Brain pericyte (primary cell): ENCODE measurements at regions not wholly inside any gene's neighbourhood (a gene's known extent, or its start where the extent isn't known, plus 50 kb on each side); places are given as distances from the start of the nearest gene placed in this dataset.

ENCODE experiments used
- DNase-seq: peaks from one replicate; pipeline ENCODE4 v3.0.0-alpha.2; 2012; ENCODE audit warnings: low read depth, low spot score

DNA sequence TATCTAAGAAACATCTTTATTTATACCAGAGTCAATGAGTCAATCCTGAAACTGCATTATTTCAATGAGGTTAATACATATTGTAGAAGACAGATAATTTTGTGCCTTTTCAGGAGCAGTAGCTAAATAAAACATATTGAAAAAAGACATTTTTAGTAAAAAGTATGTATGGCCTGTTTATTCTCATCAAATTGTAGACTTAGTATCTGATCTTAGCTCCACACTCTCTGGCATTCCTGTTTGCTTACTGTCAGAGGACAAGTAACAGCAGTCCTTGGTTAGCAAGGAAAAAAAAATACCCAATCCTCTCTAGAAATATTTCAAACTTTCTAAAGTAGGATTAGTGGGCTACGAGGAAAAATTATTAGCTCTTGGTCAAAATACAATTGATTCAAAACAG lies 50.5 kb upstream of the GUCY1A1 start:
- DNase-seq: no peak

DNA sequence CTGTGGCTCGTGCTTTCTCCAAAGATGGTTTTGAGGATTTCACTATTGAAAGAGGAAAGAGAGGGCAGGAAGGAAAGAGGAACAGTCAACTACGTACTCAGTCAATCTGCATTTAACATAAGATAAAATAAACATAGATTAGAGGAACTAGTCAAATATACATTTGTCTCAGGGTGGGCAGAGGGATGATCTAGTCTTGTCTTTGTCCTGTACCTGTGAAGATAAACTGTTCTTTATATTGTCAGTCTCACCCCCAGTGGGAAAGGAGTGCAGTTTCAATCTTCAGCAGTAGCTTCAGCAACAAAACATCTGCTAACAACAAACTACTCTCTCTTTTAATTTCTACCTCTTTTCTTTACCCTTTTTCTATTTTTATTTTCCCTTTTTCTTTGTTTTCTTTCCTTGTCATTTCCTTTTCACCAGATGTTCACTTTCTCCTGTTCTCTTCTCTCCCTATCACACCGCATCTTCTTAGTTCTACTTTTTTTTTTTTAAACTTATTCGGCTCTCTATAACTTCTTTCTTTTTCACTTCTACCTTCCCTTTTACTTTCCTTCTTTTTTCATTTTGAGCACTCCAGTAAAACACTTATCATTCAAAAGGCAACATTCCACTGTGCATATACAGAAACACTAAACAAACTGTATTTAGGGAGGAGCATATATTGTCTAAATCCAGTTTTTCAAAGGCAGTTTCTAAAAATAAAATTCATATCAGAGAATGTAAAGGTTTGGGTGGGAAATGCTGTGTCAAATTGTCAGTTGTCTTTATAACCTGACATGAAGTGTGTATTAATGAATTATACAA lies 51.4 kb upstream of the GUCY1A1 start:
- no peak for DNase-seq

DNA sequence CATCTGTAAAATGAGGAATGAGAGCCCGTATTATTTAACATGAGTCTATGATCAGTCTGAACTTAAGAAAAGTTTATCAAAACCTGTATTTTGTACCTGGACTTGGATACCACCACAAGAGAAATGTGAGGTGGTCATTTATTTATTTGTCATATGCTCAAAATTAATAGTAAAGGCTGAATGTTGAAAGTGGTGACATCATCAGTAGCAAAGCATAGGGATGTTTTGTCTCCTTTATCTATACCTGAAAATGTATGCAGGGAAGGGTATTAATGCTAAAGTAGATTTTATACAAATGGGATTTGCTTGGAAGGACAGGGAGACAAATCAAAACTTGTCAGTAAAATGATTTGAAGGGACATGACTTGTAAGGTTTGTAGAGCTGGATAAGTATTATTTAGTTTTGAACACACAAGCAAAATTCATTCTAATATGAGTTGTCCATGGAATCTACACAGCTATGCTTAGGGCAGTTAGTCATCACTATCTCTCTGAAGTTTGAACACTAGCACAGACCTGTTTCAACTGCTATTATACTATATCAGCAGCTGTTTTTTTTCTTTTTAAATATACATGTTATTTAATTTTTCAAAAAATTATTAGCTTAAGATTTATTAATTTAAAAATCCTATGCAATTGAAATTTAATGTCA lies 52.4 kb upstream of the GUCY1A1 start:
- DNase-seq: no peak

DNA sequence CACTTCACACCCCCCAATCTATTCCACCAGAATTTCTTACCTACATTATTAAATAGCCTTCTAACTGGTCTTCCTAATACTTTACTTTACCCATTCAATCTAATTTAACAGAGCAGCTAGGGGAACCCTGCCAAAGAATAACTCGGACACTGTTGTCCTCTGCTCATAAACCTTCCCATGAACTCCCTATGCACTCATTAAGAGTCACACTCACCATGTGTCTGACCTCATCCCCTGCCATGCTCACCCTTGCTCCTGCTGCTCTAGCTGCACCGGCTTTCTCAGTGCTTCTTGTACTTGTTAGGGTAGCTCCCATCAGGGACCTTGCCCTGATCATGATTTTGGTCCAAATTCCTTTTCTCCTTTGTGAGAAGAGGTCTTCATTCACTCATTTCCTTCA lies 54.6 kb upstream of the GUCY1A1 start:
- DNase-seq: no peak

DNA sequence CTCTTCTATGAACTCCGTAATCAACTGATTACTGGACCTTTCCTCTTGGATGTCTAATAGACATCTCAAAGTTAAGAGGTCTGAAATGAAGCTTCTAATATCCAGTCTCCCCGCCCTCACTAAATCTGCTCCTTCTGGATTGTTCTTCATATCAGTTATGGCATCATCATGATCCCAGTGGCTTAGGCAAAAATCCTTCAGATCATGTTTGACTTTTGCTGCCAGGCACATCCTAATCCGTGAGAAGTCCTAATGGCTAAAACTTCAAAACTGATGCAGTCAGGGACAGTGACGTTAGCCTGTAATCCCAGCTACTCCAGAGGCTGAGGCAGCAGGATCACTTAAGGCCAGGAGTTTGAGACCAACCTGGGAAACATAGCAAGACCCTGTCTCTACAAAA lies 55.1 kb upstream of the GUCY1A1 start:
- no peak for DNase-seq

DNA sequence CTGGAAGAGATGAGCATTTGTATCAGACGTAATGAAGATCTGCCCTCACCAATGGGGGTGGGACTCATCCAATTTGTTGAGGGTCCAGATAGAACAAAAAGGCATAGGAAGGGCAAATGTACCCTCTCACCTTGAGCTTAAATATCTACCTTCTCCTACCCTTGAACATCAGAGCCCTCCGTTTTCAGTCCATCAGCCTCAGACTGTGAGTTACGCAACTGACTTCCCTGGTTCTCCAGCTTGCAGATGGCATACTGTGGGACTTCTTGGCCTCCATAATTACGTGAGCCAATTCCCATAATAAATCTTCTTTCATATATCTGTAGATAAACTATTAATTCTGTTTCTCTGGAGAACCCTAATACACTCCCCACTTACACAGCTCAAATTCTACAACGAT lies 56.5 kb upstream of the GUCY1A1 start:
- DNase-seq: no peak

DNA sequence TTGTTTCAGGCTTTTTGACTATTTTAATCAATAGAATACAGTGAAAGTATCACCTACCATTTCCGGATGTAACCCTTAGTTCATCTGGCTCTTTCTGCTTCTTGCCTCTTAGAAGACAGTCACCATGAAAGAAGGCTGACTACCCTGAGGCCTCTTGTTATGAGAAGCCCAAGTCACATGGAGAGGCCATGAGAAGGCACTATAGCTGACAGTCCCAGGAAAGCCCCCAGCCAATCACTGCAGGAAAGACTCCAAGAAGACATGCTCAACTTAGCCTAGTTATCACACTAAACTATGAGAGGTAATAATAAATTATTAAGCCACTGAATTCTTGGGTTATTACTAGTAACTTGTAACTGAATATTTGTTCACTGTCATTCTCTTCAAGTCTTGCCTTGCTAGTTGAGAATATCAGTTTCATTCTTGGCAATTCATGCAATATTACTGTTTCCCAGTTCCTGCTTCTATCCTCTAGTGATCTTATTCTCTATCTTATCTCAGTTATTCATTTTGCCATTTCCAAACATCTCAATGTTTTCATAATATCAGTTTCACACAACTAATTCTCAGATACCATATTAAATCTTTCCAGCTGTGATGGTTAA lies 57.1 kb upstream of the GUCY1A1 start:
- no peak for DNase-seq

DNA sequence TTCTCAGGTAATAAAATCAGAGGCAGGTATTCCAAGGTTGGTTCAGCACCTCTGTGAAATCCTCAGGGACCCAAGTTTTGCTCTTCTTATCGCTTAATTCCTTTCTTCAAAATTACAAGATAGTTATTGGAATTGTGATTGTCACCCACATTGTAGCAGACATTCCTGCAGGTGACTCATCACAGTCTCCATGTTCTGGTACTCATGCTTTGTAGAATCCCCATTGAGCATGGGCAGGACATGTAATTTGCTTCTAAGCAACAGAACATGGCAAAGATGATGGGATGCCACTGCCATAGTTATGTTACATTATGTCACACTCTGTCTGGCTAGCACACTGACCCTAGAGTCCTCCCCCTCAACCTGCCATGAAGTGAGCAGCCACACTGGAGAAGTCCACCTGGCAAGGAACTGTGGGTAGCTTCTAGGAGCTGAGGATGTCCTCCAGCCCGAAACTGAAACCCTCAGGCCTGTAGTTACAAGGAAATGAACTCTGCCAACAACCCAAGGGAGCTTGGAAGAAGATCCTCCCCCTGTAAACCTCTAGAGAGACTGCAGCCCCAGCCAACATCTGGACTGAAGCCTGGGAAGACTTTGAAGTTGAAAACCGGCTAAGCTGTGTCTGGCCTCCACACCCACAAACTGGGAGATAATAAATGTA lies 58.3 kb upstream of the GUCY1A1 start:
- DNase-seq: no peak

DNA sequence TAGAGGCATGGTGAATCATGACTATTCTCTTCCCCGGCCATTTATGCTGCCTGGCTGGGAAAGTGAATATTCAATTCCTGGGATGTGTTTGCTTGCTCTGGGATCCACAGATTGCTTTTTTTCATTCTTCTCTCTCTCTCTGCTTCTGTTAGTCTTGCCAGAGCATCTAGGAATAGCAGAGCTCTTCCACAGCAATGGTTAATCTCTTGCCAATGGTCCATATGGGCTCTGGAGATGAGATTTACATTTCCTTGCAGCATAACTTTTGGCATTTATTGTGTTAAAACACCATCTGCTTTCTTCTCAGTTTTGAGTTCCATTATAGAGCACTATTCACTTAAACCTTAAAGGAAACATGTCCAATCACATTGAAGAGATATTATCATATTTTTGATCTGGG lies 59.2 kb upstream of the GUCY1A1 start:
- no peak for DNase-seq

DNA sequence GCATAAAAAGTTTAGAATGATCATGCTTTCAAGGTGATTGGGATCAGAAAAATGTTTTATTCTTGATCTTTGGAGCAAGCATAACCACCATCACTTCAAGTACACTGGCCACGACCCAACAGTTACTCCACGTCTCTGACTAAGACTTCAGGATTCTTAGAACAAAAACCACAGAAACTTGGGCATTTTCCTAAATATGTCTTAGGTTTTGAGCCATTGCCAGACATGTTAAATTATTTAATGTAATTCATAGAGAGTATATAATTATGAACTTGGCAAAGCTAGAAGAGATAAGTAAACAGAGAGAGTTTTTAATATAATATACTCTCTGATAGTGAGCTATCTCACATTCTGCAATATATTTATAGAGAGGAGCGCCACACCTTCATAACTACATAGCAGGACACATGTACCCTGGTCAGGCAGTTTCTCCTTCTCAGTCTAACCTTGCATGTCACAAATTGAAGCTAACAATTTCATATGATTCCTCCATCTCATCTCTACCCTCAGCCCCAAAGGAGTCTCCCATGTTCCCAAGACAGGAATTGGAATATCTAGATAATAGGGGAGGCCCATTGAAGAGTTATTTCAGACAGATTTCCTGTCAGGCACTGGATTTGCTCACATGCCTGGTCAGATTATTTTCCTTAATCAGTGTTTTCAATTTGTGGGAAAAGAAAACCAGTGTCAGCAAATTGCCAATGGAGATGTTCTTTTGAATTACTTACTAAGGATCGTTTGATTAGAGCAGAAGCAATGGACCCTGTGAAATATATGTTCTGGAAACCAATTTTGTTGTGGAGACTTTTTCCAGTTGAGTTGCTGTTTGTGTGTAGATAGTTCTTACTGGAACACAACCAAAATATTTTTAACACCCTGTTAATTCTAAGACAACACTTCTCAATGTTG lies 61.7 kb upstream of the GUCY1A1 start:
- no peak for DNase-seq

DNA sequence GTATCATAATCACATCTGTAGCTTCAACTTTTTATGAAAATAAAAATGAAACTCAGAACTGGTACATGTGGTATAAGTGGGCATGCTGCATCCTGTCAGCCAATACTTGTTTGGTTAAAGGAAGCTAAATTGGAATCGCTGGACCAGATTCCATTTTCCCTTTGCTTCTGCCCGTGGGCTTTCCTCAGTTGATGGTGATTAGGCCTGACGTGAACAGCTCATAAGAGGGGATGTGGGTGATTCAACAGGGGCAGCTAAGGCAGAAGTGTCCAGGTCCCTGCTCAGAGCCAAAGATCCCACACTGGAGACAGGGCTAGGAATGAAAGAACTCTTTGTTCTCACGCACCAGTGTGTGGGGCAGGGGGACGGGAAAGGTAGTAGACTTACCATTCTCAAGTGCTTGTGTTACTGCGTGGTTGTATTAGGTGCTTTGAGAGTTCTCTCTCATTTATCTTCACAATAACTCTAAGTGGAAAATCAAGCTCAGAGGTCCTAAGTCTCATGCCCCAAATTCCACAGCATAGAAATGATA lies 63.2 kb upstream of the GUCY1A1 start:
- DNase-seq: no peak

DNA sequence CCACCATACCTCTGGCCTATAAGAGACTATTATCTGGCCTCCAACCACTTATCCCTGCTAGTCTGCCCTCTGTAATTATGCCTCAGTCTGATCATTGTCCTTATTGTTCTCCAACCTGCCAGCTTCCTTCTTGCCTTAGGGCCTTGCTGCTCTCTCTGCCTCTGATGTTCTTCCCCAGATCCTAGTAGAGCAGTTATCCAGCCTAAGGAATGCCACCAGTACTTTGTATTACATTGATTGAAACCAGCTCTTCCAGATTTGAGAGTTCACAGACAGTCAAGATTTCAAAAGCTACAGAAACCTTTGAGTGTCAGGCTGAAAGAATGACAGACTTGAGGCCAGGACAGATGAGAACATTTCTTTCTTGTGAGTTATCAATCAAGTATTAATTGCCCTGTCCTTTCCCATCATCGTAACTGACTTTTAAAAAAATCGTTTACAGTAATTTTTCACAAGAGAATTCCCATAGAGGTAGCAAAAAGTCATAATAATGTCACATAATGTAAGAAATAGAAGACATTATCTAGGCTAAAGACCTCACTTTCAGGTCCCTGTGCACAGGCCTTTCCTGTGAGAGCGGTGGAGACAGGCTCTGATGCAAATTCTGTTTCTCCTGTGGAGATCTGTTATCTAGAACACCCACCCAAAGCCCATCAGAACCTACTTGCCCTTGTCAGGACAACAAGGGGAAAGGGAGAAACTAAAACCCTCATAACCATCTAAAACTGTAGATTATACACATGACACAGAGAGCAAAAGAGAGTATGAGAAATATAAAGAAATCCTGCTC lies 64.1 kb upstream of the GUCY1A1 start:
- DNase-seq: no peak

DNA sequence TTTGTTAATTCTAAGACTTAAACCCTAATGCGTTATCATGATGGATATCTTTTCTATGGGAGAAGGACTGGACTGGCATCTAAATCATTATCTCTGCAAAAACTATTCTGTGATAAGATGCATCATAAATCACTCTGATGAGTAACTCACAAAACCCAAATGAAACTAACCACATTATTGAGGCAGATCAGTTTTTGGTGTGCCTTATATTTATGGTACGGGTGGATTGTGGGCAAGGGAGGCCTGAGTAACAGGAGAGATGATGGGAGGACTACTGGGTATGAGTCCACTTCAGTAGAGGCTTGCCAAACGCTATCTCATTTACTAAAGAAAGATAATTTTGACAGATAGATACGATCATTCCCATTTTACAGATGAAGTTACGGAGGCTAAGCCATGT lies 66.4 kb upstream of the GUCY1A1 start:
- DNase-seq: no peak

DNA sequence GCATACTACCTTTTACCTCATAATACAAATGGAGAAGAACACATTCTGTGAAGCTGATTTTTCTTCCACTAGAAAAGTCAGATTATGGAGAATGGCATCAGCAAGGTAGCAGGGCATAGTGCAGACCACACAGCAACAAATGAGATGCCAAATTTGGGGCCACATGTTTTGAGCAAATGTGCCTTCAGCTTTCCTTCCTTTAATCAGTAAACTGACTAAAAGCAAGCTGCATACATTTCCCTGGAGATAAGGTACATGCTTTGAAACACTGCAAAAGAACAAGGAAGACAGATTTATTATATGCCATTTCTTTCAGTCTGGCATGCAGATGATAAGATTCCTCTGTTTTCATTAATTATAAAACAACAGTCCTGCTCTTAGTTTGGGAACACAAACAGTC lies 67.1 kb upstream of the GUCY1A1 start:
- DNase-seq: no peak

DNA sequence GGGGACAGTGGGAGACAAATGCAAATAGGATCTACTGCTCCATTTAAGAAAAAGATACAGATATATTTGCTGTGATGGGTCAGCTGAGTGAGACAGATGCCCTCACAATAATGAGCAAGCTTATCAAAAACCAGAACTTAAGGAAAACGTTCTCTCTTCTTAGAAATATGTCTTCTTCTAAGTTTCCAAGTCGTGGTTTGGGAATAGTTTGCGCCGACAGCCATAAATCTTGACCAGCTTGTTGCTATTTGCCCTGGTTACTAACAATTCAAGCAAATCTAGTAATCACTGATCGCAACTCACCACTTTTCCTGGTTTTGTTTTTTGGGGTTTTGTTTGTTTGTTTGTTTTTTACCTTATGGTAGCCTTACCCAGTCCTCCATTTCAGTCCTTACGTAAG lies 67.6 kb upstream of the GUCY1A1 start:
- DNase-seq: no peak

DNA sequence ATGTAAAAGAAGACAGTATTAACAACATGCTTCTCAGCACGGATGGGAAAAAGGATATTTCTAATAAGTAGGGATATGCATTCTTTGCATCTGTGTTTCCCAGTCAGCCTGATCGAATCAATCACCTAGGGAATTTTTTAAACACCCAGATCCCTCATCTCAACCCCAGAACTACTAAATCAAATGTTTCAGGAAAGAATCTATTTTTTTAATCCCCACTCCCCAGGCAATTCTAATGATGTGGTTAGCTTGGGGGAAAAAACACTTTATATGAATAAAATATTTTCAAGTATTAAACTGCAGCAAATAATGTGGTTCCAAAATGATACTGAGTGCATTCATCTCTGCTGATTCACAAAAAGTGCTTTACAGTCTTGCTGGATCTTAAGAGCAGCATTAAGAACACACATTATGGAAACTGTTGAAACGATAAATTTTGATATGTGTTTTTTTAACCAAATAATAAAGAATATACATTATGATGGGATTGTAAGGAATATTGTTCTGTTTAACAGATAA lies 68.7 kb upstream of the GUCY1A1 start:
- DNase-seq: no peak

DNA sequence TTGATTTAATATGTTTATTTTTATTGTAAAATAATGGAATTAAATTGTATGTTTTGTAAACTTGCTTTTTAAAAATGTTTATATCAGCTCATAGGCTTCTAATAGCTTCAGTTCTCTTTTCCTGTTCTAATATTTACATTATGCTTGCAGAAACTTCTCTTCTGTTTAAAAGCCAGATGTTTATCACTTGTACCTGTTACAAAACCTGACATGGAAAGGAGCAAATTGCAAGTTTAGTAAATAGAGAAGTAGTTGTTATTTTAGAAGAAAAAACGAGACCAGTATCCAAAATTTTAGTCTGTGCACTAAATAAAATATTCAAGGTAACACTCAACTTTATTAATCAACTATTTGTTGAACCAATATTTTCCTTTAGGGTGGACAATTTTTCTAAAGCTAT lies 69.4 kb upstream of the GUCY1A1 start:
- no peak for DNase-seq

DNA sequence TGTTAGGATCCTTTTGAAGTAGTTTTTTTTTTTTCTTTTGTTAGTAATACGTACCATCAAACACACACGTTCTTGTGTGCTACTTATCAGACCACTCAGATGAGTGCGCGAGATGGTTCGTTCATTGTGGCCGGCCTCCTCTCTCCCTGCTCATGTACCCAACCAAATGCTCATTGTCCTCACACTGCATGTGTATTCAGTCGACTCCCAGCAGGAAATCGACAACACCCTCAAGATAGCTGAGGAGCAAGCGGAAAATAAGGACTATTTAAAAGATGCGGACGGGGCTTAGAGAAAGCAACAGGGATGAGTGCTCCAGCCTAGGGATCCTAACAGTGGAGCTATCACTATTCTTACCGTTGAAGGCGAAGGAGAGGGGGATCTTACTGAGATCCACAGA lies 72.9 kb upstream of the GUCY1A1 start:
- no peak for DNase-seq

DNA sequence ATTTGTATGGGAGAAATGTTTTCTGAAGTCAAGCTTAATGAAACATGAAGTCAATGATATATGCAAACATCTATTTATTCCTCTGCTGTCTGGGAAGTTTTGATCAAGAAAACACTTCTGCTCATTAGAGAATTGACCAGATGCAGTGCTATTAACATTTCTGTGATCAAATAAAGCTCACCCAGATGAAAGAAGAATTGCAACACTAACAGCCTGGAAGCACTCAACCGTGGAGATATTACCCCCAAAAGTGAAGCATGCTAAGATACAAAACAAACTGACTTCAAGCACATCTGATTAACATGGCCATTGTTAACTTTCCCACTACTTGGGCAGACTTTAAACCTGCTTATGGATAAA lies 73.7 kb upstream of the GUCY1A1 start:
- no peak for DNase-seq

DNA sequence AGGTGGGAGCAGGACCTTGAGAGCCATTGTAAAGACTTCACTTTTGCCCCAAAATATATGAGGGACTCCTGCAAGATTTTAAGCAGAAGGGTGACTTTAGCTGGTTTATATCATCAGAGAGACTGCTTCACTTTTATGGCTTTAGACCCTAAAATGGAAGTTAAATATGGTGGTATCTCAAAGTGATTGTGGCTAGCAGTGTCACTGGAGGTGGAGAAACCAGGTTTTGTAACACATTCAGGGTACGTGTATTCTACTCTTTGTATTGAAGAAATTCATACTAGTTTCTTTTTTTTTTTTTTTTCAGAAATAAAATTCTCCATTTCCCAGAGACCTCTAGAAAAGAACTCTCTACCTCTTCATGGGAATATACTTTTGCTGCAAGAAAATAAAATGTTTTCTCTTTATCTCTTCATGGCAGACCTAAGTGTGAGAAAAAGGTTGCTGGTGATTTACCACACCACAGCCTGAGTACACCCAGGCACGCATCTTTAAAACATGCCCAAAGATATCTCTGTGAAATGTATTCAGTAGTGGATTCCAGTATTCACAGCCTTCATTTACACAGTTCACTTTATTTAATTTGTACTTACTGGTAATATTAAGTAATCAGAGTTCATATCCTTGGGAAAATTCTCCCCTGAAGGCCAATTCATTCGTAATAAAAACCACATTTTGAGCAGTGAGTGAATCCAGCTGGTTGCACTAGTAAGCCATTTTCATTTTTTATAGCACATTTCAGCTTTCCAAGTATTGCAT lies 74.3 kb upstream of the GUCY1A1 start:
- DNase-seq: no peak
